NCI-H2171 (cell line): ENCODE measurements at regions not wholly inside any gene's neighbourhood (a gene's known extent, or its start where the extent isn't known, plus 50 kb on each side); places are given as distances from the start of the nearest gene placed in this dataset.
"Not testable (repeated sequence)": the region's sequence is repeated elsewhere in the genome, so short reads cannot be mapped to it uniquely, and the experiment has no call there.

Experiments
- DNase-seq: peaks from one replicate; lab custom pipeline; 2025; lab: John Stamatoyannopoulos, UW

DNA sequence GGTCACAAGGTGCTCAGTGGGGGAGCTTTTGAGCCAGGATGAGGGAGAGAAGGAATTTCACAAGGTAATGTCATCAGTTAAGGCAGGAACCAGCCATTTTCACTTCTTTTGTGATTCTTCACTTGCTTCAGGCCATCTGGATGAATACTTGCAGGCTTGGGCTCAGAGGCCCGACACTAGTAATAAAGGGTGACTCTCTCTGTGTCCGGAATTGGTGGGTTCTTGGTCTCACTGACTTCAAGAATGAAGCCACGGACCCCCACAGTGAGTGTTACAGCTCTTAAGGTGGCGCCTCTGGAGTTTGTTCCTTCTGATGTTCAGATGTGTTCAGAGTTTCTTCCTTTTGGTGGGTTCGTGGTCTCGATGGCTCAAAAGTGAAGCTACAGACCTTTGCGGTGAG is 131.8 kb upstream of the RXFP2 start:
- not testable (repeated sequence) for DNase-seq

DNA sequence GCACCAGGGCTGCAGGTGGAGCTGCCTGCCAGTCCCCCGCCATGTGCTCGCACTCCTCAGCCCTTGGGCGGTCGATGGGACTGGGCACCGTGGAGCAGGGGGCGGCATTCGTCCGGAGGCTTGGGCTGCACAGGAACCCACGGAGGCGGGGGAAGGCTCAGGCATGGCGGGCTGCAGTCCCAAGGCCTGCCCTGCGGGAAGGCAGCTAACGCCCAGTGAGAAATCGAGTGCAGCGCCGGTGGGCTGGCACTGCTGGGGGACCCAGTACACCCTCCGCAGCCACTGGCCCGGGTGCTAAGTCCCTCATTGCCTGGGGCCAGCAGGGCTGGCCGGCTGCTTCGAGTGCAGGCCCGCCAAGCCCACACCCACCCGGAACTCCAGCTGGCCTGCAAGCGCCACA is 130.5 kb upstream of the RXFP2 start:
- DNase-seq = not testable (repeated sequence)

DNA sequence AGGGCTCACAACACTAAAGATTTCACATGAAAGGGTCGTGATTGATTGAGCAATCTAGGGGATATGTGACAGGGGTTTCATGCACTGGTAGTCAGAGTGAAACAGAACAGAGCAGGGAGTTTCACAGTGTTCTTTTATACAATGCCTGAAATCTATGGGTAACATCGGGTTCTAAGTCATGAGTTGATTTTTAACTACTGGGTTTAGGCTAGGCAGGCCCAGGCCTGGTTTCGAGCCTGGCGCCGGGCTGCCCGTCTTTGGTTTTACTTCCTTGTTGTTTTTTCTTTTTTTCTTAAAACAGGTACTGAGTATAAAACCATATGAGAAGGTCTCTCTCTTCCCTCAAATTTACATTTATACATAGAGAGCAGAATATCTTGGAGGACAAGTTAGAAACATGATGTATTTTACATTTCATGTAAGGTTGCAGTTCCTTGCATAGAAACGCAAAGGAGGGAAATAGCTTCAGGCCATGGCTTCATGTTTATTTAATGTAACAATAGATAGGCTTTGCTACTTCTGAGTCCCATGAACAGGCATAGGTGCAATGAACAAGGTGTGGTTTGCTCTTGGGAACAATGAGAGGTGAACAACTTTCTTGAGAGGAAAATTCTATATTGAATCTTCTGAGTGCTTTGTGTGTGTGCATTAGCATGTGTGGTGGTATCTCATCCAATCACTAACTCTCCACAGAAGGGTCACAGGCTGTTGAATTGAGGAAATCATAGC is 128.9 kb upstream of the RXFP2 start:
- no peak for DNase-seq

DNA sequence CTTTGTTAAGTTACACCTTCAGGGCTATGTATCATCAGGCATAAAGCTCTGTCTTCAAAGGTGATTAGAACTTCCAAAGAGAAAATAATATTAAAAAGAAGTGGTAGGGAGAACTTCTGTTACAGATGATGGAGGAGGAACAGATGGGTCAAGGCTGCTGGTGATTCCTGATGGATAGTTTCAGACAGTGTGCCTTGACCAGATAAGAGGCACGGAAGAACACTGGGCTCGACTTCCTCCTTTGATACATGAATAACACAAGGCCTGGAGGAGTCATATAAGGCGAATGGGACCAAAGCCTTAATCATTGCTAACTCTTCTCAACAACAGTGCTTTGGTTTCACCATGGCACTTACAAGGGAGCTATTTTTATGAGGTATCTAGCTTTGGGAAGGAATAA is 128.1 kb upstream of the RXFP2 start:
- DNase-seq = no peak

DNA sequence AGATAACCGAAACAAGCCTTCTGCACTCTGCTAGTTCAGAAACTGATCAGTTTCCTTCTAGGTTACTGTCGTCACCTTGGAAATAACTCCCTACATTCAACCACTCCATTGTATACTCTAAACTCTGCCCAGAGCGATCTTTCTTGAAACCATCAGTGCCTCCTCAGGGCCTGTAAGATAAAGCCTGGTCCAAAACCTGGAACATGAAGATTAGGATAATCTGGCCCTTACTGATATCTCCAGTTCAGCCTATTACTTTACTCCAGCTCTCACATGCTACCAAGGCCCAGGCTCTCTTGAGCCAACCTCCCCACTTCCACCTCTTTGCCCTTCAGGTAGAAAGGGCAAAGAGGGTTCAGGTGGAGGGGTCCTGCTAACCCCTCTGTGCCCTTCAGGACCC is 125.3 kb upstream of the RXFP2 start:
- no peak for DNase-seq

DNA sequence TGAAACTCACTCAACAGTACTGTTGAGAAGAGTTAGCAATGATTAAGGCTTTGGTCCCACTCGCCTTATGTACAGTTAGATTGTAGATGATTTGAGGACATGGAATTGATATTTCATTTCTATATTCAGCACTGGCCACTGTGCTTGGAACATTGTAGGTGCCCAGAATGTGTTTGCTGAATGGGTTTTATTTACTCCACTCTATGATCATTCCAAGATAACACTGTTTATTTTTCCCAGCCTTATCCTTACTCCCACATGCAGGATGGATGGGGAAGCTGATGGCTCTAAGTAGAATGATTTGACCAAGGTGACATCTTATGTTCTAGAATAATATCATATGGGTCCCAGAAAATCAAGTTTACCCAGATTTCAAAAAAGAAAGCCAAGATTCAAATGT is 124.6 kb upstream of the RXFP2 start:
- DNase-seq = no peak

DNA sequence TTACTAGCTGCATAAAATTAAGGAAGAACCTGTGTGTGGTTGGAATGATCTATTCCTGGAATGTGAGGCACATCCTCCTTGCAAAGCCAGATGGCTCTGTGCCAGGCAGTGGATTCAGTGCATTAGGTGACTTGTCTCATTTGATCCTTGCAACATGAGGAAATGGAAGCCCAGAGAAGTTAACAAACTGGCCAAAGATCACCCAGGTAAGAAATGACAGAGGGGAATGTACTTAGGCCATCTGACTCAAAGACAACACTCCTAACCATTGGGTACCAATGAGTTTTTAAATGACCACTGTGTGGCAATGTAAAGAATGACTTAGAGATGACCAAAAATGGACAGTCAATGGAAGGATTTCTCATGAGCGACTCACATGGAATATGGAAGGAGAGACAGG is 114.2 kb upstream of the RXFP2 start:
- no peak for DNase-seq

DNA sequence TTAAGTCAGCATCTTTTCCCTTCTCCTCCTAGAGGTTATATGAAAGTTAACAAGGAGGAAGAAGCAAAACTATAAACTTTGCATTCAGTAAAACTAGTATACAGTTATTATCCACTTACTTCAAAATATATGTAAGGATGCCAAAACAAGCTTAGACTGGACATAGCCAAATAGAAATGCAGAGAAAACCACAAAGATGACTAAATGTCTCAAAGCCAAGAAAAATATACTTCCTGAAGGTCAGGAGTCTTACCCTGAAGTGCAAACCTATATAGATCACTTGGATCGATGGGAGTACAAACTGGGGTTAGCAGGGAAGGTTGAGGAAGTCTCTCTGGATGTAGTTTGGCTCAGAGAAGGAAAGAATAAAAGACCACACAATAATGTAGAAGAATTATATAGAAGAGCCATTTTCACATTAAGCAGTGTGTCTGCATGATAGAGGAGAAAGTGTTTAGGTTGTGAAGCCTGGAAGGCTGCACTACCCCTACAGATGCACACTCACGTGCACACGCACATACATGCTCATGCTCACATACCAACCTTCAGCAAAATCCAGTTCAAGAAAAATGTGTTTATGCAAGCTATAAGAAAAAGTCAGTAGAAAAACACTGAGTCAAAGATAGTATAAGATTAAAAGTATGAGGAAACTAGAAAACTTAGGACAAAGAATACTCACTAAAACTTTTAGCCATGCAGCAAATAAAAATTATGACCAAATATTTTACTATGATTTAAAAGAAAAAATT is 112.1 kb upstream of the RXFP2 start:
- no peak for DNase-seq

DNA sequence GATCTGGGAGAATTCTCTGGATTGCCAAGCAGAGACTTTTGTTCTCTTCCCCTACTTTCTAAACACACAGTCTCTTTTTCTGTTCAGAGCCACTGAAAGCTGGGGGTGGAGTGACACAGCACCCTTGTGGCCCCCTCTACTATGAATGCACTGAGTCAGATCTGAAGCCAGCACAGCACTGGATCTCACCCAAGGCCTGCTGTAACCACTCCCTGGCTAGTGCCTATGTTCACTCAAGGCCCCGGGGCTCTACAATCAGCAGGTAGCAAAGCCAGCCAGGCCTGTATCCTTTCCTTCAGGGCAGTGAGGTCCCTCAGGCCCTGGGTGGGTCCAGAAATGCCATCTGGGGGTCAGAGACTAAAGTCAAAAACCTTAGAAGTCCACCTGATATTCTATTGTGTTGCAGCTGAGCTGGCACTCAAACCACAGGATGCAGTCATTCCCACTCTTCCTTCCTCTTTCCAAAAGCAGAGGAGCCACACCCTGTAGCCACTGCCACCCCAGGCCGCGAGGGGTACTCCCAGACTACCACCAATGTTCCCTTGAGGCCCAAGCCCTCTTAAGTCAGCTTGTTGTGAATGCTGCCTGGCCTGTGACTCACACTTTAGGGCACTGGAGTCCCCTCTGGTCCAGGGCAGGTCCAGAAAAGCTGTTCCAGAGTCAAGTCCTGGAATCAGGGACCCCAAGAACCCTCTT is 110.1 kb upstream of the RXFP2 start:
- no peak for DNase-seq

DNA sequence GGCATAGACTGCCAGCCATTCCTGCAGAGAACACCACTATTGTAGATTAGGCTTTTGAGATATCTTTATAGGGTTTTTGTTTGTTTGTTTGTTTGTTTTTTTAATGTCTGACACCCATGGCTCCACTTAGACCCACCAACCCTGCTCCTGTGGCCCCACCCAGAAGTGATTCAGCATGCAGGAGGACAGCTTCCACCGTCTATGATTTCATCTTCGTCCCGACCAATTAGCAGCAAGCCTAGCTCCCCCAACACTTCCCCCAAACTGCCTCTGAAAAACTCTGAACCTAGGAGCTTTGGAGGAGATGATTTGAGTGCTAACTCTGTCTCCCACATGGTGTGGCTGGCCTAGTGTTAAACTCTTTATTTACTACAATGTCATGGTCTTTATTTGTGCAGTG is 108.3 kb upstream of the RXFP2 start:
- DNase-seq = no peak

DNA sequence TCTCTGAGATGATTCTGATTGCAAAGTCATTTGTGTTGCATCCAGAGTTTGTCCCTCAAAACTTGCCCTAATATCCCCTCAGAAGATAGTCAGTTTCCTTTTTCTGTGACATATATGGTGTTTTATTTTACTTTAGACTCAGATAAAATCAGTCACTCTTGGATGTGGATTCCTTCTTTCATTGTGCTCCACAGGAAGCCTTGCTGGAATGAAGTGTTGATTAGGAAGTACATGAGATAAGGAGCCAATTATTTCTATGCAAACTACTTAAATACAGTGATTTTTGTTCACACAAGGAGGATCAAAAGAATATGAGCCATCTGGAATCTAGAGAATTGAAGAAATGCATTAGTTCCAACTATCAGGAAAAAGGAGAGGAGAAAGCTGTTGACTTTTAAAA is 107.6 kb upstream of the RXFP2 start:
- no peak for DNase-seq

DNA sequence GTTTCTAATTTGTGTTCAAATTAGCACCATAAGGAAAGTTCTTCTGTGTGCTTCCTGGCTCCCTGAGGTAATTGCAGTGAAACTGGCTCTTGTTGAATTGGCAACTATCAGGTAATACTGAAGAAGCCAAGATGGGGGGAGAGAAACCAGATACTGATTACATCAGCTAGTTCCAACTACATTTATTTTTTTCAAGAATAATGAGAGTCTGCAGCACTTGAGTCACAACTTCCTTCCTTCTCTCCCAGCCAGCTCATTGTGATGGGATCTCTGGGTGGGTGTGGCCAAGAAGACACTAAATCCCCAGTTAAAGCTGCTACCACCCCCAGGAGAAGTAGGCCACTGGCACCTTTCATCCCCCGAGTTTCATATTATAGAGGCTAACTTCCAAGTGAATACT is 100.7 kb upstream of the RXFP2 start:
- DNase-seq = no peak

DNA sequence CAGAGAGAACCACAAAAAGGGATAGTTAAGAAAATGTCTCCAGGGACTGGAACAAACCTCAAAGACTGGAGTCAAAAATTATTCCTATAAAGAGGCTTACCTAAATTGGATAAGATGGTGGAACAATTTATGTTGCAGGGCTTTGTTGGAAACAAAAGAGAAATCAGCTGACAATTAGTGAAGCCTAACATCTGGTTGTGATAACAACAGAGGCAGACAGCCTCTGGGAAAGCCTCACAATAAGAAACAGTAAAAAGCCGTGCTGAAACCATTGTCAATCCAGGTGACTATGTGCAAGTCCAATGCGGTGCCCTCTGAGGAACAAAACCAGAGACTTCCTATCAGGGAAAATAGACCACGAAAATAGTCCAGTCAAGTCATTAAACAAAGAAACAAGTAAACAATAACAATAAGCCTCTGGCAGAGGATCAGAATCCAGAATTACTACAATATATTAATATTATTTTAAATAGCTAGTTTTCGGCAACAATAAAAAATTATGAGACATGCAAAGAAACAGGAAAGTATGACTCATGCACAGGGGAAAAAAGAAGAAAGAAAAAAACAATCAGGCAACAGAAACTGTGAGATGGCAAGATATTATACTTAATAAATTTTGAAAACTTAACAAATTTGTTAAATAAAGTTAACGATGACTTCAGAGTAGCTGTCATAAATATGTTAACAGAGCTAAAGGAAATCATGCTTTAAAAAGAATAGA is 99.7 kb upstream of the RXFP2 start:
- no peak for DNase-seq

DNA sequence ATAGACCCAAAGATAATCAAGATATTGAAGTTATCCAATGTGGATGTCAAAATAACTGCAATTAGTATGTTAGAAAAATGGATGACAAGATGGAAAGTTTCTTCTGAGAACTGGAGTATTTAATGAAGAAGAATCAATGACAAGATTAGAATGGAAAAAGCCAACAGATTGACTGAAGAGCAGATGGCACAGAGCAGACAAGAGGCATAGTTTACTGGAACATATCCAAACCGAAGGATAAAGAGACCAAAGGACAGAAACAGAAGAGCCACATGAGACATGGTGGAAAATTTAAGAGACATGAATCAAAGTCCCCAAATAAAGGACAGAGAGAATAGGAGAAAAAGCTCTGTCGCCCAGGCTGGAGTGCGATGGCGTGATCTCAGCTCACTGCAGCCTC is 89.6 kb upstream of the RXFP2 start:
- no peak for DNase-seq

DNA sequence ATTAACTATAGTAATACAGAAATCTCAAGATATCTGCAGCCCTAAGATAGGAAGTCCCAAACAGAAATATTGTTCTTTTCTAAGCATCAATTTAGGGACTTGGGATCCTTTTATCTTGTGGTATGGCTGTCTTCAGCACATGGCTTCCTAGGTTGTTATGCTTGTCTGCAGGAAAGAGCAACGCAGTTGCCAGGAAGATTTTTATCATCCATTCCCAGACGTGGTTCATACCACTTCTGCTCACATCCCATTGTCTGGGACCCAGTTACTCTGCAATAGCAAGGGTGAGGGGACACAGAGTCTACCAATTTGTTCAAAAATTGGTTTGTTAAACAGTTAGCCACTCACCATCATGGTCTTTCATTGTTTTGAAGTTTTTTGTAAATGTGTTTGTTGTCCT is 85.6 kb upstream of the RXFP2 start:
- no peak for DNase-seq

DNA sequence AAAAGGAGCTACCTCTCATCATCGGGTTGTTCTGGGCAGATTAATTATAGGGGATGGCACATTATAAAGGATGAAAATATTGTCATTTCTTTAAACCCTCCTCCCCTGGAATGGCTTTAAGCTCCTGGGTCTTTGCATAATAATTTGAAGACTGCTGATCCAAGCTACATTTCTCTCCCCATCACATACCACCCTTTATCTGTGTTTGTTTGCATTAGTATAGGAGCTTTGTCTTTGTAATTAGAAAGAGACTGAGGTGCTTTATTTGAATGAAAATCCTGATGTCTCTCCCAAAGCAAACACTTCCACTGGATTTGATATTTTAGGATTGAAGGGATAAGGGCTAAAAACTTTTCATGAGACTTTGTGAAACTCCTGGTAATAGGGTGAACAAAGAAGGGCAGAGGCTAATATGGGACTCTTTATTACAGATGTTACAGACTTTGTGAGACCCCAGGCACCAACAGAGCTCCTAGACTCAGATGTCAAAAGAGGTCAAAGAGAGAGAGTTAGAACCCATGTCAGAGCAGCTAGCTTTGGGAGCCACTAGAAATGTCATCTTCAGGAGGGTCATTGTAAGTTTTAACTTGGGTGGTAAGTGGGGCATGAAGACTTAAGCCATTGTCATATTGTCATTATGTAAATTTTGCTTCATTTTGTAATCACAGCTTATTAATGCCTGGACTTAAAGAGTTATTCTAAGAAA is 75.3 kb upstream of the RXFP2 start:
- DNase-seq = no peak

DNA sequence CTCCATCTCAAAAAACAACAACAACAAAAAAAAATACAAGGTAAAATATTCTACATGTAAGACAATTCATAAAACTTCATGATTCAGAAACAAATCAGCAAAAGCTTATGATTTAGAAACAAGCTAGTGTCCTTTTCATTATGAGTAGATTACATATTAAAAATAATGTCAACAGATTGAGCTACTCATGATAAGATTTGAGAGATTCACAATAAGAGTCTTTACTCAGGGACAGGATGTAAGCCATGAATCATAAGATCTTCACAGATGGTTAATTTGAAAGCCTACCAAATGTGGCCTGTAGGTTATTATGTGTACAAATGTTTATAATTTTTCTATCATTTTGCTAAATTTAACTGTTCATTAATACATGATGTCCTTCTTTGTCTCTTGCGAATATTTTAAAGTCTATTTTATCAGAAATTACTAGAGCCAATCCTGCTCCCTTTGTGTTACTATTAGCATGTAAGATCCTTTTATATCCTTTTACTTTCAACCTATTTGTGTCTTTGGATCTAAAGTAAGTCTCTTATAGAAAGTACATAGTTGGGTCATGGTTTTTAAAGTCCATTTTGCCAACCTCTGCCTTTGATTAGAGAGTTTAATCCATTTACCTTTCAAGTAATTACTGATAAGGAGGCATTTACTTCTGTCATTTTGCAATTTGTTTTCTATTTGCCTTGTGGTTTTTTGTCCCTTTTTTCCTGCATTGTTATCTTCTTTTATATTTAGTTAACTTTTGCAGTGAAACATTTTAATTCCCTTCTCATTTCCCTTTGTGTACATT is 68.3 kb upstream of the RXFP2 start:
- no peak for DNase-seq

DNA sequence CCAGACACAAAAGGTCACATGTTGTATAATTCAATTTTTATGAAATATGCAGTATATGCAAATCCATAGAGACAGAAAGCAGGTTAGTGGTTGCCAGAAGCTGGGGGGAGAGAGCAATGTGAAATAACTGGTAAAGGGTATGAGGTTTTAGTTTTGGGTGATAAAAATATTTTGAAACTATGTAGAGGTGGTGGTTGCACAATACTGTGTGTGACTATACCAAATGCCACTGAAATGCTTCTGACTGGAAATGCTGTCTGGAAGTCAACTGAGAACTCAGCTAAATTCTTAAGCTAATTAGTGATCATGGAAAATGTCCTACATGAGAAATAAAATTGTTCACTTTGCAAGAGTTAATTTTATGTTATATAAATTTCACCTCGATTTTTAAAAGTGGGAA is 65.3 kb upstream of the RXFP2 start:
- DNase-seq = no peak

DNA sequence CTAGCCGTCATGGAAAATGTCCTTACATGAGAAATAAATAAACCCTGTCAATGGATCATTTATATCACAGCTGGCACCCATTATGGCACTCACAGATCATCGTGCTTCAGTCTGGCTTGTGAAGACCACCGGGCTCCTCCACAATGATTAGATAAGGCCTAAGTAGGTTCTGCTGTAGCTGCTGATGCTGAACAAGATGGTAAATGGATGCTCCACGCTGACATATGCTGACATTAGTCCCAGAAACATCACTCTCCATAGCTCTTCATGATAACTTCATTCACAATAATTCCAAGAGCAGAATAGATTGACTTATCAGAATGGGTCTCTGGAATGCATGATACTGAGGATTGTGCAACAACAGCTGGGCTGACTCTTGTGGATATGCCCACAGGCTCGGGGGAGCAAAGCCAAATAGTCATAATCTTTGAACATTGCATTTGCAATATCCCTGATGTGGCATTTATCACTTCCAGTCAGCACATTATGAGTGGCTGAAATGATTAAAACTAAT is 63.8 kb upstream of the RXFP2 start:
- no peak for DNase-seq

DNA sequence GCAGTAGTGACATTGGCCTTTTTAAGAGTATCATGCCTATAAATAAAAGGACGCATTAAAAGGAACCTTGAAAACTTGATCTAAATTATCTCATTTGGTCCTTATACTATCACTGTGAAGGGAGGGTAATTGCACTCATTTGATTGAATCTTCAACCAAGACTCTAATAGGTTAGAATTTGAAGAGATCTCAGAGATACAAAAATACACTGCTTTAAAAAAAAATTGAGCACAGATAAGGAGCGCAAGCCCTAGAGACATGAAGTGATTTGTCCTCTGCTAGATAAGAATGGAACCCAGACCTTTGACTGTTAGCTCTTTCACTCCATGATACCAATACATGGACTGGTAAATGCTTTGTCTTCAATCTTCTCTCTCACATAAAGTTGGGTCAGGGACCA is 58.2 kb upstream of the RXFP2 start:
- DNase-seq = no peak

DNA sequence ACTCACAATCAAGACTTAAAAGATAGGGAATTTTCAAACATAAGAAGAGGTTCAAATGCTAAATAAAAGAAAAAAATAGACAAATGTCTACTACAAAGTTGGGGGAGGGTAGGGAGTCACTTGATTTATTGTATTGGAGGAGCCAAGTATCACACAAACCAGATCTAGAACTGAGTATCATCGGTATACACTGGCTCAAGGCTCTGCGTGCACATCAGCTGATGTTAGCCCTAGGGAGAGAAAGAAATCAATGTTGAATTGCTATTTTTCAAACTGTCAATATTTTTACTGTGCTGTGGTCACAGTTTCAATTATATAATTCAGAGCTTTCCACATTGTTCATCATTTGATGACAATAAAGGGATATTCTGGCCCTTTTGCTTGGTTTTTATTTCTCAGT is 54.9 kb upstream of the RXFP2 start:
- no peak for DNase-seq
